DMS114 treated with DMSO at 0.1 percent for 48 hours (cell line): ENCODE measurements at regions not wholly inside any gene's neighbourhood (a gene's known extent, or its start where the extent isn't known, plus 50 kb on each side); places are given as distances from the start of the nearest gene placed in this dataset.
"Not testable (repeated sequence)": the region's sequence is repeated elsewhere in the genome, so short reads cannot be mapped to it uniquely, and the experiment has no call there.

Source experiments
- DNase-seq: peaks from one replicate; lab custom pipeline; 2025; ENCODE audit not compliant: unreplicated experiment; lab: John Stamatoyannopoulos, UW

- DNase-seq: no peak
Measured at GRCh38 chr5:118088448-118088847, 899.9 kb downstream of the DTWD2 start.

GRCh38 chr5:118076490-118076889, 911.9 kb downstream of the DTWD2 start:
- no peak for DNase-seq

- DNase-seq: no peak
Measured at GRCh38 chr5:118070041-118070440, 918.3 kb downstream of the DTWD2 start.

GRCh38 chr5:118069452-118069851, 918.9 kb downstream of the DTWD2 start:
- no peak for DNase-seq

- no peak for DNase-seq
Measured at GRCh38 chr5:118068886-118069285, 919.5 kb downstream of the DTWD2 start.

- not testable (repeated sequence) for DNase-seq
Measured at GRCh38 chr5:118063836-118064235, 924.5 kb downstream of the DTWD2 start.

- no peak for DNase-seq
Measured at GRCh38 chr5:118060833-118061232, 927.5 kb downstream of the DTWD2 start.

GRCh38 chr5:118052503-118052902, 935.8 kb downstream of the DTWD2 start:
- no peak for DNase-seq

GRCh38 chr5:118044169-118044568, 944.2 kb downstream of the DTWD2 start:
- no peak for DNase-seq

GRCh38 chr5:118043531-118043930, 944.8 kb downstream of the DTWD2 start:
- DNase-seq: no peak

GRCh38 chr5:118042076-118042475, 946.3 kb downstream of the DTWD2 start:
- DNase-seq: no peak

- no peak for DNase-seq
Measured at GRCh38 chr5:118040496-118040895, 947.9 kb downstream of the DTWD2 start.

- DNase-seq: no peak
Measured at GRCh38 chr5:118033686-118034338, 954.5 kb downstream of the DTWD2 start.

- no peak for DNase-seq
Measured at GRCh38 chr5:118029807-118030206, 958.5 kb downstream of the DTWD2 start.

- no peak for DNase-seq
Measured at GRCh38 chr5:118022062-118022461, 966.3 kb downstream of the DTWD2 start.

- DNase-seq: no peak
Measured at GRCh38 chr5:118017536-118017935, 970.8 kb downstream of the DTWD2 start.

- DNase-seq: no peak
Measured at GRCh38 chr5:118016396-118016795, 972.0 kb downstream of the DTWD2 start.

- no peak for DNase-seq
Measured at GRCh38 chr5:118015511-118015910, 972.8 kb downstream of the DTWD2 start.

- DNase-seq: no peak
Measured at GRCh38 chr5:118009741-118010297, 978.5 kb downstream of the DTWD2 start.

GRCh38 chr5:118008779-118009178, 979.6 kb downstream of the DTWD2 start:
- DNase-seq: no peak

- DNase-seq: no peak
Measured at GRCh38 chr5:118007262-118007661, 981.1 kb downstream of the DTWD2 start.

- no peak for DNase-seq
Measured at GRCh38 chr5:118006219-118006618, 982.1 kb downstream of the DTWD2 start.

- DNase-seq: no peak
Measured at GRCh38 chr5:117999939-118000549, 988.3 kb downstream of the DTWD2 start.
